SK-N-SH treated with all-trans-retinoic acid at 6 μM for 48 hours (cell line): ENCODE measurements at regions not wholly inside any gene's neighbourhood (a gene's known extent, or its start where the extent isn't known, plus 50 kb on each side); places are given as distances from the start of the nearest gene placed in this dataset.

Experiments
- ATAC-seq: fragments of 200-7000 bp; cut with Tn5 transposase; 3 replicates; pipeline ENCODE4 v1.9.1; 2020; ENCODE audit warnings: mild to moderate bottlenecking, moderate library complexity
- ARNTL ChIP-seq: fragments of 450-650 bp; formaldehyde crosslinking; IDR thresholded peaks from 2 replicates; pipeline ENCODE4 v1.5.0; 2020; ENCODE audit warnings: low read depth, mild to moderate bottlenecking, moderate library complexity, borderline replicate concordance
- BACH2 ChIP-seq: fragments of 250-450 bp; sonication (Bioruptor Pico); IDR thresholded peaks from 2 replicates; pipeline ENCODE4 v1.9.0; 2021; ENCODE audit warnings: mild to moderate bottlenecking, borderline replicate concordance
- CREB5 ChIP-seq: fragments of 250-450 bp; sonication (Bioruptor Pico); IDR thresholded peaks from 2 replicates; pipeline ENCODE4 v1.5.1; 2020; ENCODE audit warnings: low read depth, mild to moderate bottlenecking, moderate library complexity
- CSDC2 ChIP-seq: fragments of 250-450 bp; sonication (Bioruptor Pico); IDR thresholded peaks from 2 replicates; pipeline ENCODE4 v1.5.0; 2020; ENCODE audit warnings: mild to moderate bottlenecking, moderate library complexity
- CSRNP3 ChIP-seq: fragments of 250-450 bp; sonication (Bioruptor Pico); IDR thresholded peaks from 2 replicates; pipeline ENCODE4 v1.5.1; 2021; ENCODE audit warnings: mild to moderate bottlenecking, moderate library complexity
- ESRRG ChIP-seq: fragments of 250-450 bp; sonication (Bioruptor Pico); IDR thresholded peaks from 2 replicates; pipeline ENCODE4 v1.6.1; 2021; ENCODE audit warnings: mild to moderate bottlenecking
- GLIS3 ChIP-seq: fragments of 250-450 bp; sonication (Bioruptor Pico); IDR thresholded peaks from 2 replicates; pipeline ENCODE4 v1.5.0; 2020; ENCODE audit warnings: mild to moderate bottlenecking, moderate library complexity
- ISL1 ChIP-seq: fragments of 250-450 bp; sonication (Bioruptor Pico); IDR thresholded peaks from 2 replicates; pipeline ENCODE4 v2.1.2; 2022; ENCODE audit warnings: mild to moderate bottlenecking, moderate library complexity
- OSR1 ChIP-seq: fragments of 250-450 bp; sonication (Bioruptor Pico); IDR thresholded peaks from 2 replicates; pipeline ENCODE4 v1.8.0; 2022; ENCODE audit warnings: moderate library complexity, mild to moderate bottlenecking, inconsistent platforms
- PATZ1 ChIP-seq: fragments of 250-450 bp; sonication (Bioruptor Pico); IDR thresholded peaks from 2 replicates; pipeline ENCODE4 v1.8.0; 2020; ENCODE audit warnings: mild to moderate bottlenecking, moderate library complexity, borderline replicate concordance
- POU6F1 ChIP-seq: fragments of 250-450 bp; sonication (Bioruptor Pico); IDR thresholded peaks from 2 replicates; pipeline ENCODE4 v1.8.0; 2021; ENCODE audit warnings: low read depth, mild to moderate bottlenecking, moderate library complexity, borderline replicate concordance
- PPARA ChIP-seq: fragments of 250-450 bp; sonication (Bioruptor Pico); IDR thresholded peaks from 2 replicates; pipeline ENCODE4 v1.5.0; 2020; ENCODE audit warnings: mild to moderate bottlenecking, borderline replicate concordance
- RARB ChIP-seq: fragments of 250-450 bp; sonication (Bioruptor Pico); IDR thresholded peaks from 2 replicates; pipeline ENCODE4 v1.8.0; 2021; ENCODE audit warnings: mild to moderate bottlenecking, moderate library complexity
- SNAI2 ChIP-seq: fragments of 250-450 bp; sonication (Bioruptor Pico); IDR thresholded peaks from 2 replicates; pipeline ENCODE4 v1.5.0; 2020; ENCODE audit warnings: mild to moderate bottlenecking, moderate library complexity
- TCF4 ChIP-seq: fragments of 250-450 bp; sonication (Bioruptor Pico); IDR thresholded peaks from 2 replicates; pipeline ENCODE4 v1.8.0; 2021; ENCODE audit warnings: mild to moderate bottlenecking, moderate library complexity, borderline replicate concordance
- TOX ChIP-seq: fragments of 250-450 bp; sonication (Bioruptor Pico); IDR thresholded peaks from 2 replicates; pipeline ENCODE4 v1.8.0; 2021; ENCODE audit warnings: mild to moderate bottlenecking, moderate library complexity, borderline replicate concordance
- TSHZ2 ChIP-seq: fragments of 250-450 bp; sonication (Bioruptor Pico); IDR thresholded peaks from 2 replicates; pipeline ENCODE4 v1.5.0; 2020; ENCODE audit warnings: mild to moderate bottlenecking, moderate library complexity
- ZC3H10 ChIP-seq: fragments of 250-450 bp; sonication (Bioruptor Pico); IDR thresholded peaks from 2 replicates; pipeline ENCODE4 v1.5.1; 2021; ENCODE audit warnings: mild to moderate bottlenecking, moderate library complexity
- ZFP3 ChIP-seq: fragments of 250-450 bp; sonication (Bioruptor Pico); IDR thresholded peaks from 2 replicates; pipeline ENCODE4 v1.5.0; 2020; ENCODE audit warnings: mild to moderate bottlenecking, moderate library complexity
- ZFP30 ChIP-seq: fragments of 450-650 bp; formaldehyde crosslinking; IDR thresholded peaks from 2 replicates; pipeline ENCODE4 v1.5.0; 2022; ENCODE audit warnings: mild to moderate bottlenecking, moderate library complexity
- ZNF565 ChIP-seq: fragments of 450-650 bp; formaldehyde crosslinking; conservative IDR thresholded peaks from 2 replicates; pipeline ENCODE4 v1.5.0; 2020; ENCODE audit warnings: low read depth, mild to moderate bottlenecking, moderate library complexity
- ZNF70 ChIP-seq: fragments of 450-650 bp; formaldehyde crosslinking; IDR thresholded peaks from 2 replicates; pipeline ENCODE4 v1.5.0; 2020; ENCODE audit warnings: mild to moderate bottlenecking, moderate library complexity
- ZNF8 ChIP-seq: fragments of 450-650 bp; formaldehyde crosslinking; IDR thresholded peaks from 2 replicates; pipeline ENCODE4 v1.5.0; 2020; ENCODE audit warnings: mild to moderate bottlenecking, moderate library complexity

GRCh38 chr2:81235601-81236000 lies 931.0 kb upstream of the LRRTM1 start:
- no peak for TF ChIP-seq CREB5 (CRISPR knock-in tag)
- TF ChIP-seq ZNF565 (CRISPR knock-in tag): no peak
- no peak for TF ChIP-seq OSR1
- no peak for TF ChIP-seq SNAI2 (CRISPR knock-in tag)
- TF ChIP-seq ZFP3: no peak
- no peak for TF ChIP-seq CSDC2 (CRISPR knock-in tag)
- no peak for TF ChIP-seq TOX (CRISPR knock-in tag)
- TF ChIP-seq ISL1 (CRISPR knock-in tag): no peak
- TF ChIP-seq TCF4: no peak
- TF ChIP-seq TSHZ2 (CRISPR knock-in tag): no peak
- no peak for TF ChIP-seq POU6F1 (CRISPR knock-in tag)
- no peak for TF ChIP-seq ARNTL (CRISPR knock-in tag)
- TF ChIP-seq BACH2 (CRISPR knock-in tag): no peak
- no peak for TF ChIP-seq RARB (CRISPR knock-in tag)
- TF ChIP-seq ZC3H10 (CRISPR knock-in tag): no peak
- no peak for TF ChIP-seq PPARA (CRISPR knock-in tag)
- no peak for TF ChIP-seq ESRRG (CRISPR knock-in tag)
- TF ChIP-seq CSRNP3 (CRISPR knock-in tag): no peak
- ATAC-seq: no peak

GRCh38 chr2:81234711-81235110 lies 930.2 kb upstream of the LRRTM1 start:
- TF ChIP-seq RARB (CRISPR knock-in tag) (no peak), OSR1 (no peak), ZNF565 (CRISPR knock-in tag) (no peak), POU6F1 (CRISPR knock-in tag) (no peak), ZNF70 (CRISPR knock-in tag) (no peak)
- ATAC-seq: no peak

GRCh38 chr2:81225756-81226155 lies 921.2 kb upstream of the LRRTM1 start:
- ATAC-seq: no peak
- no peak for TF ChIP-seq PPARA (CRISPR knock-in tag)
- TF ChIP-seq GLIS3 (CRISPR knock-in tag): no peak
- TF ChIP-seq CREB5 (CRISPR knock-in tag): no peak
- no peak for TF ChIP-seq ZFP3
- TF ChIP-seq ZC3H10 (CRISPR knock-in tag): no peak
- TF ChIP-seq PATZ1 (CRISPR knock-in tag): no peak
- no peak for TF ChIP-seq ARNTL (CRISPR knock-in tag)
- no peak for TF ChIP-seq TOX (CRISPR knock-in tag)
- TF ChIP-seq ZFP30 (CRISPR knock-in tag): no peak
- TF ChIP-seq BACH2 (CRISPR knock-in tag): no peak
- no peak for TF ChIP-seq POU6F1 (CRISPR knock-in tag)
- TF ChIP-seq ZNF8 (CRISPR knock-in tag): no peak
- TF ChIP-seq OSR1: no peak
